ENCODE measurements at regions not wholly inside any gene's neighbourhood (a gene's known extent, or its start where the extent isn't known, plus 50 kb on each side); places are given as distances from the start of the nearest gene placed in this dataset.
A peak's percentile ranks its signal among the peaks of the same experiment; 100 is the strongest.

- Histone ChIP-seq H3K27me3 (no peaks in the 10 kb centered on the region), H3K4me2 (peak overlapping the region in 7 of 11 experiments; percentile 11 to 75 (median 61); a peak in 12 of 22 replicates), H3K27ac (peak overlapping the region in 5 of 11 experiments; percentile 2 to 74 (median 57); a peak in 7 of 22 replicates), H3K36me3 (no peaks in the 10 kb centered on the region; a peak in 1 of 22 replicates), H3K9ac (peak overlapping the region in 1 of 11 experiments; percentile 36; a peak in 2 of 22 replicates), H3K4me1 (peaks cover 0 to 31% (median 12%) of the 10 kb centered on the region in 10 experiments; a peak in 14 of 20 replicates), H3K9me3 (replicated peaks in 1 of 11) (peaks cover 0 to 9% (median 5%) of the 10 kb centered on the region in 11 experiments; a peak in 9 of 22 replicates), H4K20me1 (no peaks in the 10 kb centered on the region), H3K4me3 (no peak overlapping the region; a peak in 1 of 20 replicates)
- TF ChIP-seq Cebpa-rat (IDR thresholded peaks at IDR 0.05), result peak in 6 of 11 experiments; percentile 31 to 89 (median 68); a peak in 9 of 22 replicates
These were observed 57.9 kb upstream of the SLC38A2 start for GRCh38 chr12:46430340-46430948.
